GM21423 (cell line): ENCODE measurements at regions not wholly inside any gene's neighbourhood (a gene's known extent, or its start where the extent isn't known, plus 50 kb on each side); places are given as distances from the start of the nearest gene placed in this dataset.

ENCODE experiments used
- ATAC-seq: cut with Tn5 transposase; IDR thresholded peaks from one replicate; pipeline ENCODE4 v1.9.1; 2021; ENCODE audit warnings: mild to moderate bottlenecking, moderate library complexity; ENCODE audit not compliant: unreplicated experiment

GRCh38 chr6:153790876-153791473, 248.1 kb upstream of the OPRM1 start:
- no peak for ATAC-seq

GRCh38 chr6:153790048-153790447, 249.0 kb upstream of the OPRM1 start:
- no peak for ATAC-seq

GRCh38 chr6:153787341-153787606, 251.8 kb upstream of the OPRM1 start:
- no peak for ATAC-seq

GRCh38 chr6:153781306-153781705, 257.7 kb upstream of the OPRM1 start:
- no peak for ATAC-seq

- no peak for ATAC-seq
These were observed 259.0 kb upstream of the OPRM1 start for GRCh38 chr6:153780011-153780410.

- ATAC-seq = no peak
These were observed 260.8 kb upstream of the OPRM1 start for GRCh38 chr6:153778216-153778615.

- ATAC-seq = no peak
These were observed 267.5 kb upstream of the OPRM1 start for GRCh38 chr6:153771577-153771976.

- no peak for ATAC-seq
These were observed 271.9 kb upstream of the OPRM1 start for GRCh38 chr6:153767127-153767526.

GRCh38 chr6:153758516-153758915, 280.5 kb upstream of the OPRM1 start:
- no peak for ATAC-seq

- ATAC-seq = no peak
These were observed 303.3 kb upstream of the OPRM1 start for GRCh38 chr6:153735761-153736160.

GRCh38 chr6:153729189-153729588, 309.9 kb upstream of the OPRM1 start:
- no peak for ATAC-seq

- no peak for ATAC-seq
These were observed 311.2 kb upstream of the OPRM1 start for GRCh38 chr6:153727885-153728284.

GRCh38 chr6:153725456-153725855, 313.6 kb upstream of the OPRM1 start:
- ATAC-seq = no peak

- no peak for ATAC-seq
These were observed 318.3 kb upstream of the OPRM1 start for GRCh38 chr6:153720732-153721131.

- ATAC-seq = no peak
These were observed 333.6 kb upstream of the OPRM1 start for GRCh38 chr6:153705429-153705828.

- ATAC-seq = no peak
These were observed 336.4 kb upstream of the OPRM1 start for GRCh38 chr6:153702671-153703070.

GRCh38 chr6:153698637-153699036, 340.4 kb upstream of the OPRM1 start:
- ATAC-seq = no peak

GRCh38 chr6:153698001-153698400, 341.0 kb upstream of the OPRM1 start:
- ATAC-seq = no peak

- ATAC-seq = no peak
These were observed 361.5 kb upstream of the OPRM1 start for GRCh38 chr6:153677522-153677921.

- ATAC-seq = no peak
These were observed 365.3 kb upstream of the OPRM1 start for GRCh38 chr6:153673750-153674149.

GRCh38 chr6:153673225-153673624, 365.8 kb upstream of the OPRM1 start:
- no peak for ATAC-seq

GRCh38 chr6:153670403-153671026, 368.5 kb upstream of the OPRM1 start:
- ATAC-seq = no peak

- ATAC-seq = no peak
These were observed 370.3 kb upstream of the OPRM1 start for GRCh38 chr6:153668758-153669157.
